OCI-LY1 (cell line): ENCODE measurements at regions not wholly inside any gene's neighbourhood (a gene's known extent, or its start where the extent isn't known, plus 50 kb on each side); places are given as distances from the start of the nearest gene placed in this dataset.

Source experiments
- H2AFZ ChIP-seq: fragments of 200-600 bp; sonication (generic), shearing (Covaris generic); 2 replicates; pipeline ENCODE4 v1.6.0; 2014; ENCODE audit warnings: antibody characterized with exemption, mild to moderate bottlenecking, low read length
- H3F3A ChIP-seq: fragments of 200-600 bp; sonication (generic), shearing (Covaris generic); 2 replicates; pipeline ENCODE4 v1.6.0; 2014; ENCODE audit warnings: mild to moderate bottlenecking, antibody characterized with exemption, low read length, moderate library complexity; ENCODE audit not compliant: insufficient read depth
- H3K27ac ChIP-seq: fragments of 200-600 bp; sonication (generic); 2 replicates; pipeline ENCODE4 v1.5.1; 2014; ENCODE audit warnings: low read length, mixed run types, mild to moderate bottlenecking, low read depth; ENCODE audit not compliant: poor library complexity, severe bottlenecking
- H3K27me3 ChIP-seq: fragments of 200-600 bp; sonication (generic); 2 replicates; pipeline ENCODE4 v1.6.0; 2014; ENCODE audit warnings: antibody characterized with exemption, mild to moderate bottlenecking, low read length, moderate library complexity; ENCODE audit not compliant: insufficient read depth
- H3K36me3 ChIP-seq: fragments of 200-600 bp; sonication (generic); 2 replicates; pipeline ENCODE4 v1.6.1; 2014; ENCODE audit warnings: mild to moderate bottlenecking, antibody characterized with exemption, low read length, moderate library complexity, mixed read lengths; ENCODE audit not compliant: insufficient read depth
- H3K4me1 ChIP-seq: fragments of 200-600 bp; sonication (generic); 2 replicates; pipeline ENCODE4 v1.5.1; 2014; ENCODE audit warnings: mild to moderate bottlenecking, low read length, moderate library complexity; ENCODE audit not compliant: insufficient read depth, severe bottlenecking
- H3K4me2 ChIP-seq: fragments of 200-600 bp; sonication (generic), shearing (Covaris generic); 2 replicates; pipeline ENCODE4 v1.6.1; 2014; ENCODE audit warnings: low read length
- H3K4me3 ChIP-seq: fragments of 200-600 bp; sonication (generic); 2 replicates; pipeline ENCODE4 v1.5.1; 2014; ENCODE audit warnings: low read length, low read depth, mild to moderate bottlenecking, mixed read lengths; ENCODE audit not compliant: poor library complexity, severe bottlenecking
- H3K79me2 ChIP-seq: fragments of 200-600 bp; shearing (Covaris generic); 2 replicates; pipeline ENCODE4 v1.6.1; 2016; ENCODE audit warnings: mixed run types, low read length, mixed read lengths; ENCODE audit not compliant: insufficient read depth
- H3K9ac ChIP-seq: fragments of 200-600 bp; sonication (generic), shearing (Covaris generic); 2 replicates; pipeline ENCODE4 v1.6.1; 2014; ENCODE audit warnings: mild to moderate bottlenecking, low read length, mixed read lengths
- H3K9me2 ChIP-seq: fragments of 200-600 bp; sonication (generic), shearing (Covaris generic); 2 replicates; pipeline ENCODE4 v1.6.1; 2014; ENCODE audit warnings: low read depth, mild to moderate bottlenecking, low read length, mixed read lengths
- H3K9me3 ChIP-seq: fragments of 200-600 bp; shearing (Covaris generic); 2 replicates; pipeline ENCODE4 v1.6.1; 2014; ENCODE audit warnings: low read length, mixed read lengths
- H4K20me1 ChIP-seq: fragments of 200-600 bp; sonication (generic), shearing (Covaris generic); 2 replicates; pipeline ENCODE4 v1.6.0; 2016; ENCODE audit warnings: mild to moderate bottlenecking, low read length; ENCODE audit not compliant: insufficient read depth
- EZH2 ChIP-seq: fragments of 200-600 bp; sonication (generic), shearing (Covaris generic); IDR thresholded peaks from 2 replicates; pipeline ENCODE4 v1.8.0; 2017; ENCODE audit warnings: borderline replicate concordance, mixed run types, mild to moderate bottlenecking, antibody characterized with exemption, low read length, moderate library complexity, mixed read lengths
- TF ChIP-seq, protein P1 (sequence below): fragments of 200-600 bp; sonication (generic), shearing (Covaris generic); IDR thresholded peaks from 2 replicates; pipeline ENCODE4 v1.5.1; 2017; ENCODE audit warnings: mild to moderate bottlenecking, antibody characterized with exemption, low read length, moderate library complexity, mixed read lengths

- Histone ChIP-seq H3K4me2 (no peak overlapping the region), H3K4me1 (no peaks in the 10 kb centered on the region), H3K79me2 (no peaks in the 10 kb centered on the region), H3K36me3 (no peaks in the 10 kb centered on the region), H3K9ac (no peak overlapping the region), H3K27me3 (no peaks in the 10 kb centered on the region), H3K9me3 (no peaks in the 10 kb centered on the region), H2AFZ (no peak overlapping the region), H3K27ac (no peak overlapping the region), H3F3A (no peaks in the 10 kb centered on the region), H3K4me3 (no peak overlapping the region), H3K9me2 (no peaks in the 10 kb centered on the region), H4K20me1 (no peaks in the 10 kb centered on the region)
- no peak for TF ChIP-seq EZH2
- TF ChIP-seq, protein P1, sequence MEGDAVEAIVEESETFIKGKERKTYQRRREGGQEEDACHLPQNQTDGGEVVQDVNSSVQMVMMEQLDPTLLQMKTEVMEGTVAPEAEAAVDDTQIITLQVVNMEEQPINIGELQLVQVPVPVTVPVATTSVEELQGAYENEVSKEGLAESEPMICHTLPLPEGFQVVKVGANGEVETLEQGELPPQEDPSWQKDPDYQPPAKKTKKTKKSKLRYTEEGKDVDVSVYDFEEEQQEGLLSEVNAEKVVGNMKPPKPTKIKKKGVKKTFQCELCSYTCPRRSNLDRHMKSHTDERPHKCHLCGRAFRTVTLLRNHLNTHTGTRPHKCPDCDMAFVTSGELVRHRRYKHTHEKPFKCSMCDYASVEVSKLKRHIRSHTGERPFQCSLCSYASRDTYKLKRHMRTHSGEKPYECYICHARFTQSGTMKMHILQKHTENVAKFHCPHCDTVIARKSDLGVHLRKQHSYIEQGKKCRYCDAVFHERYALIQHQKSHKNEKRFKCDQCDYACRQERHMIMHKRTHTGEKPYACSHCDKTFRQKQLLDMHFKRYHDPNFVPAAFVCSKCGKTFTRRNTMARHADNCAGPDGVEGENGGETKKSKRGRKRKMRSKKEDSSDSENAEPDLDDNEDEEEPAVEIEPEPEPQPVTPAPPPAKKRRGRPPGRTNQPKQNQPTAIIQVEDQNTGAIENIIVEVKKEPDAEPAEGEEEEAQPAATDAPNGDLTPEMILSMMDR: no peak
Measured at GRCh38 chr3:178174201-178174915, 361.9 kb upstream of the KCNMB2 start.

DNA sequence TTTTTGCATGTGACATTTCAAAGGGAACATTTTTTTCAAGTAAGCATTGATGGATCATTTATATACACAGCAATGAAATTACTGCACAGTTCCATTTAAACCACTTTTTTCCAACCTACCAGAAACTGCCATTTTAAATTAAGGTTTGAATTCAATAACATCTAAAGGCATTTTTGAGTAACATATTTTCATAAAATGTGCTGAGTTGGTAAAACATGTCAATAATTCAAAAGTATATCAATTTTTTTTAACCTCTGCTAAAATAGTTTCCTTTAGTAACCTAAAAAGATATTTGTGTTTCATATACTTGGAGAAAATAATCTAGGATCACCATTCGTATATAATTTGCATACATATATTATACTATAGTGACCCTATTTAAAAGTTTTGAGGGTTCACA lies 355.1 kb upstream of the KCNMB2 start:
- TF ChIP-seq EZH2: no peak
- TF ChIP-seq, protein P1: no peak

GRCh38 chr3:178181784-178182183 lies 354.5 kb upstream of the KCNMB2 start:
- TF ChIP-seq EZH2: no peak
- TF ChIP-seq, protein P1: no peak
- Histone ChIP-seq H3K79me2 (no peaks in the 10 kb centered on the region), H3K9me3 (no peaks in the 10 kb centered on the region), H3F3A (no peaks in the 10 kb centered on the region), H3K4me3 (no peak overlapping the region), H2AFZ (no peak overlapping the region), H3K4me2 (no peak overlapping the region), H3K36me3 (no peaks in the 10 kb centered on the region), H3K9ac (no peak overlapping the region), H4K20me1 (no peaks in the 10 kb centered on the region), H3K4me1 (no peaks in the 10 kb centered on the region), H3K27me3 (no peaks in the 10 kb centered on the region), H3K9me2 (no peaks in the 10 kb centered on the region), H3K27ac (no peak overlapping the region)

More for the DNA sequence above, 355.1 kb upstream of the KCNMB2 start:
- Histone ChIP-seq H3K9me3 (no peaks in the 10 kb centered on the region), H3K9ac (no peak overlapping the region), H3K4me2 (no peak overlapping the region), H3K4me1 (no peaks in the 10 kb centered on the region), H3K36me3 (no peaks in the 10 kb centered on the region), H3K4me3 (no peak overlapping the region), H3K27me3 (no peaks in the 10 kb centered on the region), H3K9me2 (no peaks in the 10 kb centered on the region), H3K79me2 (no peaks in the 10 kb centered on the region), H4K20me1 (no peaks in the 10 kb centered on the region), H2AFZ (no peak overlapping the region), H3K27ac (no peak overlapping the region), H3F3A (no peaks in the 10 kb centered on the region)
